ENCODE measurements at regions not wholly inside any gene's neighbourhood (a gene's known extent, or its start where the extent isn't known, plus 50 kb on each side); places are given as distances from the start of the nearest gene placed in this dataset.

DNA sequence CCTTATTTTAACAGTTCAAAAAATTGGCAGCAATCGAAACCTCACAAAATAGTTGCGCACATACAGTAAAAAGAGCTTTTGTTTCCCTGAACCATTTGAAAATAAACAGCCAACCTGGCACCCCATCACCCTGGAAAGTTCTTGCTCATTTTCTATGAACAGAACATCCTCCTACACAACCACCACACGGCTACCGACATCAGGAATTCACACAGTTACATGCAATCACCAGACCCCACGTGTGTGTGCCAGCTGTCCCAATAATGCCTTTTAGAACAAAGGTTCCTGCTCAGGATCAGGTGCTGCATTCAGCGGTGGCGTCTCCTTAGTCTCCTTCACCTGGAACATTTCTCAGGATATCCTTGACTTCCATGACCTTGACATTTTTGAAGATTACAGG lies 186.5 kb downstream of the KLF13 start:
- DNase-seq, result no peak

DNA sequence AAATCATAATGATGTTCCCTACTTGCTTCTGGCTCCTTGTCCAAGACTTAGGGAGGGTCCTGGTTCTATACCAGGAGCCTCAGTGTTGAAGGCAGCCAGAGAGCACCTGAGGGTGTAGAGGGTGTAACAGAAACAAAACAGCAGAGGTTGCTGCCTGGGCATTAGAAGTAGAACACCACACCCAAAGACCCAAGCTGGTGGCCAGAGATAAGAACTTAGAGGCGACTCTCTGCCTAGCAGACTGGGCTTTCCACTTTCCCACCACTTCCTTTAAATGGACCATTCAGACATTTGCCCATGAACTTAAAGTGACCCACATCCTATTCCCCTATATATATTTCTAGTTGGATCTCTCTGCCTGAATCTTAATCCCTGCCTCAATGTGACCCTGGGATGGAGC lies 189.8 kb downstream of the KLF13 start:
- DNase-seq, result no peak

DNA sequence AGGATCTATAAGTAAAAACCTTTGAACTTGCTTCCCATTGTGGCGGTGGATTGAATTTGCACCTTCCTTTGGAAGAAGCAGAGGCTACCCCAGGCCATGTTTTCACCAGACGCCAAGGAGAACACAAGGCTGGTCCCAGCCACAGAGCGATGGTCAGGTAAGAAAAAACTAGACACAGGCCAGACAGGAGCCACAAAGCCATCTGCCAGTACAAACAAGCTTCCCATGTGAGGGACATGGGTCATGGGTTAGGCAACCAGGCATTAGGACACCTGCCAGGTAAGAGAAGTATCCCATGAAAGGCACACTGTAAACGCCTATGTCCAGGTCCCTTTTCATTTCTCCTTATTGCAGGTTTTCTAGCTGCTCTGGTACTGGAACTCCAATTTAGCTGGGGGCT lies 190.2 kb downstream of the KLF13 start:
- DNase-seq, result no peak

DNA sequence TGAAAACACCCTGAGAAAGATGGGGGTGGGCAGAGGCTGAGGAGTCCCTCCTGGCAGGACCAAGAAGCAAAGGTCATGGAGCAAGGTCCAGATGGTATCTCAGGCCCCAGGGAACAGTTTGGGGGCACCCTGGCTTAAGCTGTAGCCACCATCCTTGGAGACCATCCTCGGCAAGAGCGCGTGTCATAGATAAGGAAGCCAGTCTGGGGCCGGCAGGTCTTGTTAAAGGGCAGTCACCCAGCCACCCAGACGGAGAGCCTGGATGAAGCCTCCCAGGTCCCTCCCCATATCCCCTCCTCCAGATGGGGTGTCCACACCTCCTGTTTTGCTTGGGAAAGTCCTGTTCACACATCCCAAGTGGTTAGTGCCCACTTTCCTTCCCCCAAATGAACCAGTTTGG lies 191.1 kb downstream of the KLF13 start:
- no peak for DNase-seq

DNA sequence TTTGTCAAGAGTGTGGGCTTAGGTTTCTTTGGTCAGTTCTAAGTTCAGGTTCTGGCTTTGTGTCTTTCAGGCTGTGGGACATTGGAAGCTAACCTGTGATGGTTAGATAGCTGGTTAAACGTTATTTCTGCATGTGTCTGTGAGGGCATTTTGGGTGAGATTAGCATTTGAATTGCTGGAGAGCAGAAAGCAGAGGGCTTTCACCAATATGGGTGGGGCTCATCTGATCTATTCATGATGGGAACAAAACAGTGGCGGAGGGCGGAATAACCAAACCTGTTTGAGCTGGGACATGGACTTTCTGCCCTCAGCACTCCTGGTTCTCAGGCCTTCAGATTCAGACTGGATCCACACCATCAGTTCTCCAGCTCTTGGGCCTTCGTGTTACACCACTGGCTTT lies 195.4 kb downstream of the KLF13 start:
- DNase-seq, result no peak

DNA sequence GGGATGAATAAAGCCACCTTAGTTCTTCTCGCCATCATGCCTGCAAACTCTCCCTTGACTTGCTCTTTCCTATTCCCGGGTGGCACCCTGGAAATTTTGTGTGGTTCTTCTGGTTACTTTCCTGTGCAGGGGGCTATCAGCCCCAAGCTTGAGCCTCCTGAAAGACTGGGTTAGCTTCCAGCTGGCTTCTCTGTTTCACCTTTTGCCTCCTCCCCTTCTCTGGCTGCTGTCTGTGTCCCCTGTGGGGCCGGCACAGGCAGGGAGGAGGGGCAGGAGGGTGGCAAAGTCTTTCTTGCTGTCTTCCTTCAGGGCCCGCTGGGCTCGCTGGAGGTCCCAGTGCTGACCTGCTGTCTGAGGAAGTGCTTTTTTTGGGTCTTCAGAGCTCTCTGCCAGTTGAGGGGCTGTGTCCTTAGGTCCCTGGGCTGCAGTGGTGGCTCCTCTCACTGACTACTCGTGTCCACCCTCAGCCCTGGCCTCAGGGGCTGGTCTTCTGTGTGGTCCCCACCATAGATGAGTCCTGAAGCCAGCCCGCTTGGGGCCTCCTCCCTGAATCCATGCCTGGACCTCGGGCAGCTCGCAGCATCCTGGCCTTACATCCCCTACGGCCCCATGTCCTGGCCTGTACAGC lies 196.5 kb downstream of the KLF13 start:
- DNase-seq, result no peak

DNA sequence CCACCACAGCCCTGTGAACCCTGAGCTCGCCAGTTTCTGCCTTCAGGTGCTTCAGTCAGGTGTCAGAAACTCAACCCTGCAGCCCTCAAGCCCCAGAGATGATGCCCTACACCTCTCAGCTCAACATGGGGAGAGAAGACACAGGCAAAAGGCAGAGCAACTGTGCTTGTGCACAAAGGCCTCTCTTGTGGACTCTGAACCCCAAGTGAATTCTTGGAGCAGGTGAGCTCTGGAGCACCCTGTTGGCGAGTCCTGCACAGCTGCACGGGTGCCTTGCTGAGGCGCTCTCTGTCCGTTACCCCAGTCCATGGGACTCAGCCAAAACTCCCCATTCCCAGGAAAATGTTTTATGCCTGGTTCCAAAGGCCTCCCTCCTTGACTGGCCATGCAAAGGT lies 197.0 kb downstream of the KLF13 start:
- no peak for DNase-seq

DNA sequence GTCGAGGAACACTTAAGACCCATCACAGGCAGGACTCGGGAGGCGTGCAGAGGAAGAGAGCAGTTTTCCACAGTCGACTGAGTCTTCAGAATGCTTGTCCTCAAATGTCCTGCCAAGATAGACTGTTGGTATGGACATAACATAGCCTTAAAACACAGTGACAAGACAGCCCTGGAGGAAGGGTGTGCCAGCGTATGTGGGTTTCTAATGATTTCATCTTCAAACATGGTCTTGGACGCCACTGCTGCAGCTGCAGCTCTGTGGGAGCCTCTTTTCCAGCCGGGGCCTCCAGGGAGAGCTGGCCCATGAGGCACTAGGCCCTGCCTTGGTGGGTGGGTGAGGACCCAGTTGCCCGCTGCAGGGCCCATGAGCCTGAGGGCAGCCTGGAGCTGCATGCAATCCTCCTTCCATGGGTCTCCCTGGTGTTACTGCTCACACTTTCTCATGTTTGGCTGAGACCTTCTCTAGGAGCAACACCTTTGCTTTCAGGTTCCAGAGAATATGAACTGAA lies 198.6 kb downstream of the KLF13 start:
- no peak for DNase-seq

DNA sequence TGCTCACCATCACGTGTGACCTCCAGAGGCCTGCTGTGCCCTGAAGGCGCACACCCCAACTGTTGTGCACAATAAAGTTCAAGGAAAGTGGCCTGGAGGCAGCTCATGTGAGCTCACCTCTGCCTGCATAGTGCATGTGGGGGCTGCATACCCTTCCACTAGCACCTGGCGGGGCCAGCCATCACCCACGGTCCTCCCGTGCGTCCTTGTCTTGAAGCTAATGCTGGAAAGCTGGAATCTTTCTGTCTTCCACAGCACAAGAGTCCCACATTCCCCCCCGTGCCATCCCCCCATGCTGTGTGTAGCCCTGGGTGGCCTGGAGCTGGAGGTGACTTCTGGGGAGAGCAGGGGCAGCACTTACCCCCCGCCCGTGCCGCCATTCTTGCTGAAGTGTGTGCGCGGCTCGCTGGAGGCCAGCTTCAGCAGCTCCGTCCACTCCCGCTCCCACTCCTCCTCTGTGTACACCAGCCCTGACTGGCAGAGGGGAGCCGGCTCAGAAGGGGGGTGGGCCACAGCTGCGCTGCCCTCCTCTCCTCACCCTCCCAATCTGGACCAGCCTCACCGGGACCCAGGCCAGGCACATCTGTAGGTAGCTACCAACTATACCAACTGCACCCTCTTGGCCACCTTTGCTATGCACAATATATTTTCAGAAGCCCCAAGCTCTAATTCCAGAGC lies 199.5 kb downstream of the KLF13 start:
- no peak for DNase-seq

DNA sequence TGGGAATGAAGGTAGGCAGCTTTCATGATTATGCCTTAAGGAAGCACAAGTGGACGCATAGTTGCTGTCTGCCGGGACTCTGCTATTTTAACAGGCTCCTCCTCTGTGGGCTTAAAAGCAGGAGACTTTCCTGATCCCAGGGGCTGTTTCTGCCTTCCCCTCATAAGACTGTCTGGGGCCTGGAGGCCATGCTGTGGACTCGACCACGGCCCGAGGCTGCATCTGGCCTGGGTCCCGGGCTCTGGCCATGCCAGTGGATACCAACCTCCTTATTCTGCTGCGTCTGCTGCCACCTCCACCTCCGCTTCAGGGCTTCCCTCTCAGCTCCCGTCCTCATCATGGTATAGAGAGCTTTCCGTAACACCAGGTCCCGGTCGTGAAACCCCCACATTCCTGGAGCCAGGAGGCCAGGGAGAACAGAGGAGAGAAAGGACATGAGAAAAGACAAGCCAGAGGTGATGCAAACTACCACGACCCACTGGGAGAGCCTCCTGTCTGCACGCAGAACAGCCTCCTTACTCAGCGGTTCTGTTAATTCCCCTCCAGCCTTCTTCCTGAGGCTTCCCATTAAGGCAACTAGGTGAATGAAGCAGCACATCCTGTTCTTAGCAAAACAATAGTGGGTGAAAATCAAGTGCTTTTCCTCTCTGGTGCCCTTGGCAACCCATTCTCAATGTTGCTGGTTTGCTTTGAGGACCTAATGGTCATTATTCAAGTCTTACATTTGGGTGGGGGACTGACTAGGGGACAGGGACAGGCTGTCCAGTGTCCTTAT lies 200.5 kb downstream of the KLF13 start:
- no peak for DNase-seq

DNA sequence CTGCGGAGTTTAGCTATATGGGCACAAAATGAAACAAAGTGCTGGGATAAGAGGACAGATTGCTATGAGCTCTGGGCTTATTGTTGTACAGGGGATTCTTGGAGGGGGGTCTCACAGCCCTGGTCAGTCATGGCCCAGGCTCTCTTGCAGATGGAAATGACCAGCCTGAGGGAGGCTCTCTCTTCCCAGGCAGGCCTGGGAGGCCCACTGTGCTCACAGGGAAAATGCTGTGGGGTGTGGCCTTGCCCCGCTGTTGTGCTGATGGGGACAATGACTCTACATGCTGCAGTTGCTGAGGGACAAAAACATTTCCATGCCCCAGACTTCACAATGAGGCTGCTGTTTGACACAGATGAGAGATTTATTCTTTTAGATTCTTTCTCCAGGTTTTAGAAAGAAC lies 202.2 kb downstream of the KLF13 start:
- DNase-seq, result no peak

DNA sequence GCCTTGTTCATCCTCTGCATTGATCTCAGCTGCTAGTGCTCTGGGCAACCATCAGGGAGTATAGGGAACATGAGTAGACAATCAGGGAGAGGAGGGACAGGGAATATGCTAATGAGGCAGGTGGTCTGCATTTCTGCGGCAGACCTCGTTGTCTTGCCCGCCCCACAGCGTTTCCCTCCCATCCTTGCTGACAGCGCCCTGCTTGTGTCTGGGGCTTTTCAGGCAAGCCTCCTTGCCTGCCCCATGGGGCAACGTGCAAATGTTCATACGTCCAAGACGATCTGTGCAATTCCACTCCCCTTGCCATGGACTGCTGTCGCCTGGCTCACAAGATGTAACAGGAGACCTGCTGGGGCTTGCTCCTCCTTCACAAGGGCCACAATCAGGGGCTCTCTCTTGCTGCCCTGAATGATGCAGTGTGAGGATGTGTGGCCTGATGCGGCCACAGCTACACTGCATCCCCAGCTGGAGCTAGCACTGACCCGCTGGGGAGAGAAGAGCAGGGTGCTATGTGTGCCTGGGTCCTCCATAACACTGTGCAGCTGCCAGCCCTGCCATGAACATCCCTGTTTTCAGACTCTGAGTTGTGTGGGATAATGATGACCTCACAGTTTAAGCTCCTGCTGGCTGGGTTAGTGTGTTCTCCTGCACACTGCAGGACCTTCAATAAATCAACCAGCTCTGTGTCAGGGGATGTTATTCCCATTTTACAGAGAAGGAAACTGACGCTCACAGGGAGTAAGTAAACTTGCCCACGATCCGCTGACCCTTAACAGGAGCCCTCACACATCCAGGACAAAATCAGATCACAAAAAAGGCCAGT lies 211.3 kb downstream of the KLF13 start:
- no peak for DNase-seq

DNA sequence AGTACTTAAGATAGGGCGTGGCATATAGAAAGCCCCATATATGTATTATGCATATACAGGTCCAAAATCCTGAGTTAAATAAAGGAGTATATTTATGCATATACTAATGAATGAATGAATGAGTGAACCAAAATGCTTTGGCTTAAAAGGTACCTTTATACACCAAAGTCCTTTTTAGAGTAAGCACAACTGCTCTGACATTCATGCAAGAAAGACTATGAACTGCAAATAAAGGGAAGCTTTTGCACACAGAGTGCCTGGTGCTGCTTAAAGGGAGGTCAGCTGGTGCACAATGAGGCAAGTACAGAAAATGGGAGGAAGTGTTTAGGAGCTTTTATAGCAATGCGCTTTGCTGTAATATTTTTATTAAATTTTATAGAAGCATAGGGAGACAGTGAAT lies 214.0 kb downstream of the KLF13 start:
- DNase-seq, result no peak

DNA sequence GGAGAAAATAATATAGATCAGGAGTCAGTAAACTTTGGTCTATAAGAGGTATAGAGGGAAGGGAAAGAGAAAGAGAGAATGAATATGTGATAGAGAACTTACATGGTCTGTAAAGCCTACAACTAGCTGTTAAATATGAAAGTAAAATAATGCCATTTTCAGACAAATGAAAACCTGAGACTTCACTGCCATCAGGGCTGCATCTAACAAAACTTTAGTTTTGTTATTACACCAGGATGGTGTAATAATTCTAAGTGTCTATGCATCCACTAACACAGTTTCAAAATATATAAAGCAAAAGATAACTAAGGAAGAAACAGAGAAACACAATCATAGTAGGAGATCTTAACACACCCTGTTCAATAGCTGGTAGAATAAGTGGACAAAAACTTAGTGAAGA lies 217.7 kb downstream of the KLF13 start:
- DNase-seq, result no peak

DNA sequence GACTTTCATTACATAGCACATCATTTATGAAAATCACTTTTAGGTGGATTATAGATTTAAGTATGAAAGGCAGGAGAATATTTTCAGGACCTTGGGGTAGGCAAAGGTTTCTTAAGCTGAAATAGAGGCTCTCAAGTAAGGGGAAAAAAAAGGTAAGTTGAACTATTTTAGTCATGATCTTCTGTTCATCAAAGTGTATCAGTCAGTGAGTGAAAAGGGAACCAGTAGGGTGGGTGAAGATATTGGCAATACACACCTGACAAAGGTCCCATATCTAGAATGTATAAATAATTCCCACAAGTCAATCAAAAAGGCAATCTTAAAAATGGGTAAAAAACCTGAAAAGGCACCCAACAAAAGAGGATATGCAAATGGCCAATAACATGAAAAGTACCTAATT lies 218.6 kb downstream of the KLF13 start:
- DNase-seq, result no peak

DNA sequence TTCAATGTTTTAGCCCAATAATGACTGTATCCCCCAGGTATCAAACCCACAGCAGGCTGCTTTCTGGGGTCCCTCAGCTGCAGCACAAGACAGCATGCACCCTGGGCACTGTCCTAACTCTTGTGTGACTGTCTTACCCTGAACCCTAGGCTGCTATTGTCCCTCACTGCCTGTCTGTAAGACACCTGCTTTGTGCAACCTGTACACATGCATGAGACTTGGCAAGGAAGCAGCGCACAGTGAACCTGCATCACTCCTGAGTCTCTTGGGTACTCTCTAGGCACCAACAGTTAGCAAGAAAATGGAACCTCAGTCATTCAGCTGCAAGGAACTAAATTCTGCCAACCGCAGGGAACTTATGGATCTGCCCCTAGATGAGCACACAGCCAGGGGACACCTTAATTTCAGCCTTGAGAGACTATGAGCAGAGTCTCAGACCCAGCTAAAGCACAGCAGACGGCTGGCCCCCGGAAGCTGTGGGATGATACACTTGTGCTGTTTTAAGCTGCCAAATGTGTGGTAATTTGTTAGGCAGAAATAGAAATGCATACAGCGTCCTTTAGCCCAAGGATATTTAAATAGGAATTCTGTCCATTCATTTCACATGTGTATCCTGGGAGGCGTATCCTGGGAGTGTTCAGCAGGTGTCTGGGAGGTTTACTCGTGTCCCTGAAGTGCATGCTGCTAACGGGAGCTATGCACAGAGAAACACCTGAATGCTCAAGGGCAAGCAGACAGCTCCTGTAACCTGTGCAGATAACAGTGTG lies 223.8 kb downstream of the KLF13 start:
- DNase-seq, result no peak

DNA sequence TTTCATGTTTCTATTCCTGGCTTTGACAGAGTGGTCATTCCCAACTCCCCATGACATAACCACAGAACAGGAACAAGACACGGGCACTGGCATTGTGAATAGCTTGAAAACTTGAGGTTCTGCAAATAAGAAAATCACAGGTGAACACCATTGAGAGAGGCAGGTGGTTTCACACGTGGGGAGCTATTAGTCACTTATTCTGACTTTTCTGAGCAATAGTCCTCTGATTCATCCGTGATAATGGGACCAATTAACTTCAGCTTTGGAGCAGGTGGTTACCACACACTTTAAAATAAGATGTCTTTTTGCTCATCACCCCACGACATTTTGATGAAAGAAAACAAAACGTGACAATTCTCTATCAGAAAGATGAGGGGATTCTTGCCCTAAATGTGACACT lies 224.7 kb downstream of the KLF13 start:
- no peak for DNase-seq

DNA sequence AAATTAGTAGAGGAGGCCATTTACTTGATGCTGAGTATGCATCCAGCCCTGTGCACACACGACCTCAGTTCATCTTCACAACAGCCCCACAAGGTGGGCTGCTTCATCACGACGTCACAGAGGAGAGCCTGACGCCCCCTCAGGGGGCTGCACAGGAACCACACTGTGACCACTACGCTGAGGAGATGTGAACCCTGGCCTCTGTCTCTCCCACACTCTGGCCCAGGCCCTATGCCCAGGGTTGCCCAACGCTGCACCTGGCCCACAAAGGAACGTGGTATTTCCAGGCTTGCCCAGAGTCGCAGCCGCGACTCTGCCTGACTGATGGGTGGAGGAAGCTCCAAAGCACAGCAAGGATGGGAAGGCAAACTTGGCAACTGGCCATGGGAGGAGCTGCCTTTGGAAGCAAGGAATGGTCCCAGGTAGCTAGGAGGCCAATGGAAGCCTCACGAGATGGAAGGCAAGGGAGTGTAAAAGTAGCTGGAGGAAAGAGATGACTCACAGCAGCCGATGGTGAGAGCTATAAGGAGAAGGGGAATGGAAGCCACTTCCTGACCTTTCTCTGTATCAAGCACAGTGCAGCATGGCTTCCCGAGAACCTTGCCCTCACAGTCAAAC lies 226.0 kb downstream of the KLF13 start:
- DNase-seq, result no peak

DNA sequence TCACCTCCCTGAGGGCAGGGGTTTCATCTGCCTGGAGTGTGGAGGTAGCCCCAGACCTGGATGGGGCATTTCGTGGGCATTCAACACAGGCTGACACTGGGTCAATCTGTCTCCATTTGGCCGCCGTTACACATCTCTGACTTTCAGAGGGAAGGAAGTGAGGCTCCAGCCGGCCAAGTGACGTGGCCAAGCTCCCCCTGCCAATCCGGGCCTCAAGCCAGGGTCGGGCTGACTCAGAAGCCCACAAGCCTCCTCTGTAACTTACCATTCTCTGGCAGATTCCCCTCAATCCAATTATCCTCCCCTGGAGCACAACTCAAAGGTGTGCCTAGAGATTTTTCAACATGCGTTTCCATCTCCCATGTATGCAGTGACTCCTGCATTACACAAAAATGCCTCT lies 227.6 kb downstream of the KLF13 start:
- DNase-seq, result no peak

DNA sequence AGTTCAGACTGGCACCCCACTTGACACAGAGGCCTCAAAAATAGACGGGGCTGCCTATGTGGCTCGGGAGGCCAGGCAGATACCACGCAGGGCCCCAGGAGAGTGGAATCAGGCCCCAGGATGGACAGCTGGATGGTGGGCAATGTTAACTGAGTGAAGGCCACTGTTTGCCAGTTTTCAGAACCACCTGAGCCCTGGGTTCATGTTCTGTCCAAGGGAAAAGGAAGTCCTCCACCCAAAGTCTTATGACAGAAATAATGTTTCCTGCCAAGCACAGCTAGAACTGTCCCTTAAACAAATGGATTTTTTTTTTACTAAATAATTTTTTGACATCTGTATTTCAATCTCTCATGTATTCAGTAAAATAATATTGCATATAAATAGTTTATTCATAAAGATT lies 228.4 kb downstream of the KLF13 start:
- no peak for DNase-seq

DNA sequence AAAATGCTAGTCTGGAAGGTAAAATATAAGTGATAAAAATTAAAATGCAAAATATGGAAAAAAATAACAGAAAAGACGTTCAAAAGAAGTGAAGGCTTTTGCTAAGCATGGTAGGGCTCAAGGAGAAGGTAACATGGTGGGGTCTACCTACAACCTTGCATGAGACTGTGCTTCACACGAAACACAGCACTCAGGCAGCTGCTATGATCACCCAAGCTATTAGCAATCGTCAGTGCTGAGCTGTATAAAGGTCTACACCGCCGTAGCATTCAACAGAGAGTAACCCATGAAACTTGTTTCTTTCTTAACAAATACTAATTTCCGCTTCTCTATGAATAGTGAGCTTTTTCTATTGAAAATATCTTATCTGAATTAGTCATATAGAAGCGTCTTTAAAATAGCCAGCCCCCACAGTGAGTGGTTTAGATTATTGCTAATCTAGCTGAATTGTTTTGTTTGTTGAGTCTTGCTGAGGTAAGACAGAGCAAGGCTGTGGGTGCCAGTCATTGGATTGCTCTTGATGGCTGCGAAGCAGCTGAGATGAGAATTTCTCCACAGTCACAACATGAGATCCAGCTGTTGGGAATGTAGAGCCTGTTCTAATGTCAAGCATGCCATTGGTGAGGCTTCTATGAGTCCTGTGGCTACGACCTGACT lies 230.0 kb downstream of the KLF13 start:
- no peak for DNase-seq

DNA sequence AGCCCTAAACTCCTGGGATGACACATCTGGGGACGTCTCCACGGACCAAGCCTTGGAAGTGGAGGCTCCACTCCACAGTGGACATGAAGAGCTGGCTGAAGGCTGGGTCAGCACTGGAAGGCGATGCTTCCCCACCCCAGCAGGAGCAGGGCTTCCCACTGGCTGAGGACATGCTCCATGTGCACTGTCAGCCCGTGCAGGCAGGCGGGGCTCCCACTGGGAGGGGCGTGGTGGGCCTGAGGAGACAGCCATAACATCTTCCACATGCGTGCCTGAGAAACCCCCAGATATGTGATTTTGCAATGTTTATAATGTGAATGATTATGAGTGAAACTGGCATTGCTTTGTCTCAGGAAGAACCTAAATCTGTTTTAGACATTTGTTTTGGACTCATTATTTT lies 231.3 kb downstream of the KLF13 start:
- no peak for DNase-seq
